PC-3 (cell line): ENCODE measurements at regions not wholly inside any gene's neighbourhood (a gene's known extent, or its start where the extent isn't known, plus 50 kb on each side); places are given as distances from the start of the nearest gene placed in this dataset.

Experiments used
- ATAC-seq: fragments of 200-7000 bp; cut with Tn5 transposase; 2 replicates; pipeline ENCODE4 v1.9.1; 2020; ENCODE audit warnings: mild to moderate bottlenecking, moderate library complexity
- BruUV-seq: library from RNA; stranded (reverse); fragments of 400-500 nt; replicated peaks from 2 replicates; lab custom pipeline; 2021; lab: Mats Ljungman, UMichigan
- CTCF ChIA-PET: fragments of 300-600 bp; sonication (Branson Sonifier 250); formaldehyde crosslinking; loops from one replicate; lab custom pipeline; 2022; ENCODE audit warnings: antibody characterized with exemption; lab: Charles Lee
- POLR2A ChIA-PET: fragments of 300-600 bp; sonication (Branson Sonifier 250); formaldehyde crosslinking; loops from one replicate; lab custom pipeline; 2022; ENCODE audit warnings: antibody characterized with exemption; ENCODE audit not compliant: unreplicated experiment; lab: Charles Lee
- DNase-seq: peaks from one replicate; pipeline ENCODE4 v3.0.0-alpha.2; 2015
- H2AFZ ChIP-seq: fragments of 300-600 bp; sonication (generic); 2 replicates; pipeline ENCODE4 v1.6.0; 2016; ENCODE audit warnings: antibody characterized with exemption, low read length
- H3F3A ChIP-seq: fragments of 300-600 bp; sonication (generic); one replicate; pipeline ENCODE4 v1.6.0; 2017; ENCODE audit warnings: antibody characterized with exemption, low read length, control low read depth, mild to moderate bottlenecking; ENCODE audit not compliant: unreplicated experiment
- H3K27ac ChIP-seq: fragments of 300-600 bp; sonication (generic); 2 replicates; pipeline ENCODE4 v1.5.1; 2016; ENCODE audit warnings: mild to moderate bottlenecking, low read length
- H3K27me3 ChIP-seq: fragments of 300-600 bp; sonication (generic); 2 replicates; pipeline ENCODE4 v1.6.1; 2016; ENCODE audit warnings: low read length, mixed read lengths
- H3K36me3 ChIP-seq: fragments of 300-600 bp; sonication (generic); 2 replicates; pipeline ENCODE4 v1.6.1; 2016; ENCODE audit warnings: low read depth, mixed run types, low read length, mixed read lengths
- H3K4me1 ChIP-seq: fragments of 300-600 bp; sonication (generic); 2 replicates; pipeline ENCODE4 v1.5.1; 2016; ENCODE audit warnings: low read length; ENCODE audit not compliant: insufficient read depth
- H3K4me2 ChIP-seq: fragments of 300-600 bp; sonication (generic); 2 replicates; pipeline ENCODE4 v1.6.0; 2016; ENCODE audit warnings: low read length
- H3K4me3 ChIP-seq: fragments of 300-600 bp; sonication (generic); 2 replicates; pipeline ENCODE4 v1.5.1; 2016; ENCODE audit warnings: mild to moderate bottlenecking, low read length, mixed read lengths
- H3K79me2 ChIP-seq: fragments of 300-600 bp; sonication (generic); 2 replicates; pipeline ENCODE4 v1.6.1; 2017; ENCODE audit warnings: low read length, mixed read lengths
- H3K9ac ChIP-seq: fragments of 300-600 bp; sonication (generic); 2 replicates; pipeline ENCODE4 v1.6.0; 2016; ENCODE audit warnings: mild to moderate bottlenecking, low read length
- H3K9me2 ChIP-seq: fragments of 300-600 bp; sonication (generic); replicated peaks from 2 replicates; pipeline ENCODE4 v1.6.1; 2016; ENCODE audit warnings: mixed run types, low read length, mixed read lengths
- H3K9me3 ChIP-seq: fragments of 300-600 bp; sonication (generic); 2 replicates; pipeline ENCODE4 v1.6.1; 2016; ENCODE audit warnings: low read length, mixed read lengths
- H4K20me1 ChIP-seq: fragments of 300-600 bp; sonication (generic); 2 replicates; pipeline ENCODE4 v1.6.1; 2016; ENCODE audit warnings: low read length, mixed read lengths
- EZH2 ChIP-seq: fragments of 300-600 bp; sonication (generic); IDR thresholded peaks from one replicate; pipeline ENCODE4 v1.6.1; 2017; ENCODE audit warnings: antibody characterized with exemption, mild to moderate bottlenecking, low read length; ENCODE audit not compliant: unreplicated experiment
- EZH2phosphoT487 ChIP-seq: fragments of 300-600 bp; sonication (generic); IDR thresholded peaks from 2 replicates; pipeline ENCODE4 v1.6.1; 2018; ENCODE audit warnings: mild to moderate bottlenecking, antibody characterized with exemption, low read length, borderline replicate concordance
- intact Hi-C: fragments of 100-400 bp; cut with micrococcal nuclease; formaldehyde crosslinking; loops from 2 replicates; pipeline ENCODE4 v1.9.0; 2023
- TF ChIP-seq, protein P1 (sequence below): fragments of 300-600 bp; sonication (generic); conservative IDR thresholded peaks from 2 replicates; pipeline ENCODE4 v1.5.1; 2017; ENCODE audit warnings: antibody characterized with exemption, low read depth, mild to moderate bottlenecking, low read length

- no peaks in the 10 kb centered on the region for H3K36me3 ChIP-seq
- no peaks in the 10 kb centered on the region for H3K79me2 ChIP-seq
- no peaks in the 10 kb centered on the region for H3F3A ChIP-seq
- H3K9ac ChIP-seq = no peak overlapping the region
- TF ChIP-seq EZH2phosphoT487 (no peak), EZH2 (no peak)
- TF ChIP-seq, protein P1, sequence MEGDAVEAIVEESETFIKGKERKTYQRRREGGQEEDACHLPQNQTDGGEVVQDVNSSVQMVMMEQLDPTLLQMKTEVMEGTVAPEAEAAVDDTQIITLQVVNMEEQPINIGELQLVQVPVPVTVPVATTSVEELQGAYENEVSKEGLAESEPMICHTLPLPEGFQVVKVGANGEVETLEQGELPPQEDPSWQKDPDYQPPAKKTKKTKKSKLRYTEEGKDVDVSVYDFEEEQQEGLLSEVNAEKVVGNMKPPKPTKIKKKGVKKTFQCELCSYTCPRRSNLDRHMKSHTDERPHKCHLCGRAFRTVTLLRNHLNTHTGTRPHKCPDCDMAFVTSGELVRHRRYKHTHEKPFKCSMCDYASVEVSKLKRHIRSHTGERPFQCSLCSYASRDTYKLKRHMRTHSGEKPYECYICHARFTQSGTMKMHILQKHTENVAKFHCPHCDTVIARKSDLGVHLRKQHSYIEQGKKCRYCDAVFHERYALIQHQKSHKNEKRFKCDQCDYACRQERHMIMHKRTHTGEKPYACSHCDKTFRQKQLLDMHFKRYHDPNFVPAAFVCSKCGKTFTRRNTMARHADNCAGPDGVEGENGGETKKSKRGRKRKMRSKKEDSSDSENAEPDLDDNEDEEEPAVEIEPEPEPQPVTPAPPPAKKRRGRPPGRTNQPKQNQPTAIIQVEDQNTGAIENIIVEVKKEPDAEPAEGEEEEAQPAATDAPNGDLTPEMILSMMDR = no peak
- no peak overlapping the region for H3K4me2 ChIP-seq
- H3K4me3 ChIP-seq = no peak overlapping the region
- POLR2A ChIA-PET = no interaction called here
- no peak for DNase-seq
- H2AFZ ChIP-seq = no peak overlapping the region
- H4K20me1 ChIP-seq = no peaks in the 10 kb centered on the region
- H3K27me3 ChIP-seq = no peaks in the 10 kb centered on the region
- intact Hi-C loops = no loop called here
- no peak for ATAC-seq
- no TSS peak for BruUV-seq
- CTCF ChIA-PET = interaction anchor here (0.6 kb wide), 1 partner anchor 37 kb away, joined by 3 read pairs; no protein-coding TSS in a partner anchor
- no peak overlapping the region for H3K27ac ChIP-seq
- H3K9me3 ChIP-seq = no peaks in the 10 kb centered on the region
- H3K4me1 ChIP-seq = 0 out of 2 replicates have a peak, but pooled peaks cover under 1% of the 10 kb centered on the region
- H3K9me2 ChIP-seq = 0 out of 2 replicates have a peak, but pooled peaks cover 5% of the 10 kb centered on the region
Observed at GRCh38 chr10:62873866-62874265, 57.7 kb upstream of the EGR2 start.

DNA sequence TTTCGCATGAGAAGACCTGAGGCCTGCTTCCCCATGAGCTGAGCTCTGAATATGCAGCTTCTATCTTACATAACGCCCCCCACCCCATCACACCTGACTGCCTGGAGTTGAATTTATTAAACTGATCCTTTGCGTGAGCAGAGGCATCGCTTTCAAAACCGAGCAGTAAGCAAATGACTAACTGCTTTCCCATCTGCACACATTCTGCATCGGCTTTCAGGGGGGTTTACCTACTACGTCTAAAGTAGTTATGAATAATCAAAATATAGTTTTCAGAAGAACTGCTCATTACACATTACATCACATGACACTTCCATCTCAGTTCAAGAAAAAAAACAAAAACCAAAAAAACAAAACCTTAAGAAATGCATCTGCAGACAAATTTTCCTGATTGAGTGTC is 54.7 kb upstream of the EGR2 start:
- DNase-seq (no peak), ATAC-seq (no peak)
- TF ChIP-seq, protein P1 = no peak
- no peak for TF ChIP-seq EZH2
- no peak for TF ChIP-seq EZH2phosphoT487
- Histone ChIP-seq H3K36me3 (no peaks in the 10 kb centered on the region), H4K20me1 (no peaks in the 10 kb centered on the region), H2AFZ (no peak overlapping the region), H3K4me1 (peaks cover 14% of the 10 kb centered on the region), H3K27ac (no peak overlapping the region), H3K9me2 (peaks cover 7% of the 10 kb centered on the region; the same call in 1 of the 2 replicates), H3K9ac (no peak overlapping the region), H3K79me2 (no peaks in the 10 kb centered on the region), H3F3A (no peaks in the 10 kb centered on the region), H3K27me3 (no peaks in the 10 kb centered on the region), H3K9me3 (no peaks in the 10 kb centered on the region), H3K4me3 (no peak overlapping the region), H3K4me2 (no peak overlapping the region)
- no TSS peak for BruUV-seq
- intact Hi-C loops = no loop called here
- CTCF ChIA-PET = no interaction called here
- POLR2A ChIA-PET = no interaction called here

- Histone ChIP-seq H3K9me3 (no peaks in the 10 kb centered on the region), H3K36me3 (no peaks in the 10 kb centered on the region), H3K79me2 (no peaks in the 10 kb centered on the region), H3K4me3 (no peak overlapping the region), H3K9ac (no peak overlapping the region), H3K4me2 (no peak overlapping the region), H3K9me2 (peaks cover 5% of the 10 kb centered on the region; the same call in 1 of the 2 replicates), H4K20me1 (no peaks in the 10 kb centered on the region), H3K4me1 (peaks cover 15% of the 10 kb centered on the region), H3F3A (no peaks in the 10 kb centered on the region), H3K27ac (no peak overlapping the region), H2AFZ (no peak overlapping the region), H3K27me3 (no peaks in the 10 kb centered on the region)
- DNase-seq = peak; percentile 62
- intact Hi-C loops = no loop called here
- BruUV-seq = no TSS peak
- ATAC-seq = peak; percentile 58
- CTCF ChIA-PET = no interaction called here
- POLR2A ChIA-PET = no interaction called here
- TF ChIP-seq, protein P1 = no peak
- TF ChIP-seq EZH2phosphoT487 (no peak), EZH2 (no peak)
Observed at GRCh38 chr10:62869958-62870357, 53.8 kb upstream of the EGR2 start.
